ENCODE measurements at regions not wholly inside any gene's neighbourhood (a gene's known extent, or its start where the extent isn't known, plus 50 kb on each side); places are given as distances from the start of the nearest gene placed in this dataset.

- DNase-seq, result no peak
Observed at GRCh38 chr1:108050158-108050557, 85.2 kb upstream of the VAV3 start.

- DNase-seq, result peak in 1 of 2 donors; percentile 12
Observed at GRCh38 chr1:108049178-108049819, 84.3 kb upstream of the VAV3 start.

- DNase-seq, result no peak
Observed at GRCh38 chr1:108048301-108049177, 83.6 kb upstream of the VAV3 start.

GRCh38 chr1:108047085-108047484 is 82.1 kb upstream of the VAV3 start:
- DNase-seq, result no peak

- no peak for DNase-seq
Observed at GRCh38 chr1:108046026-108046425, 81.0 kb upstream of the VAV3 start.

- DNase-seq, result no peak
Observed at GRCh38 chr1:108045460-108045859, 80.5 kb upstream of the VAV3 start.

- DNase-seq, result no peak
Observed at GRCh38 chr1:108044318-108044717, 79.3 kb upstream of the VAV3 start.

- DNase-seq, result no peak
Observed at GRCh38 chr1:108043707-108044106, 78.7 kb upstream of the VAV3 start.

- DNase-seq, result no peak
Observed at GRCh38 chr1:108042610-108043009, 77.6 kb upstream of the VAV3 start.

GRCh38 chr1:108041360-108042142 is 76.6 kb upstream of the VAV3 start:
- DNase-seq, result no peak

- DNase-seq, result no peak
Observed at GRCh38 chr1:108038653-108039236, 73.8 kb upstream of the VAV3 start.

GRCh38 chr1:108036796-108037562 is 72.0 kb upstream of the VAV3 start:
- no peak for DNase-seq

GRCh38 chr1:108034396-108034795 is 69.4 kb upstream of the VAV3 start:
- DNase-seq, result no peak

- no peak for DNase-seq
Observed at GRCh38 chr1:108033550-108033951, 68.6 kb upstream of the VAV3 start.

- no peak for DNase-seq
Observed at GRCh38 chr1:108028841-108029388, 63.9 kb upstream of the VAV3 start.

- DNase-seq, result no peak
Observed at GRCh38 chr1:108027389-108027788, 62.4 kb upstream of the VAV3 start.

GRCh38 chr1:108017698-108018097 is 52.7 kb upstream of the VAV3 start:
- no peak for DNase-seq

- peak in 1 of 2 donors; percentile 6 for DNase-seq
Observed at GRCh38 chr1:108016451-108016920, 51.5 kb upstream of the VAV3 start.

All from stimulated activated CD4-positive, alpha-beta T cell treated with anti-CD3 and anti-CD28 coated beads, Interleukin-2, amount 100 ng/mL, for 48 hours (primary cell).